ENCODE measurements at regions not wholly inside any gene's neighbourhood (a gene's known extent, or its start where the extent isn't known, plus 50 kb on each side); places are given as distances from the start of the nearest gene placed in this dataset.

GRCh38 chr10:54958844-54959243 is 157.8 kb upstream of the PCDH15 start:
- no peak for TF ChIP-seq CTCF (conservative IDR thresholded peaks at IDR 0.05; ENCODE audit: low read depth, low read length)
- no peak for TF ChIP-seq EZH2phosphoT487 (IDR thresholded peaks at IDR 0.05; ENCODE audit: borderline replicate concordance, low read length)
